ENCODE measurements at regions not wholly inside any gene's neighbourhood (a gene's known extent, or its start where the extent isn't known, plus 50 kb on each side); places are given as distances from the start of the nearest gene placed in this dataset.

GRCh38 chr12:75964150-75964549 is 67.4 kb downstream of the PHLDA1 start:
- TF ChIP-seq RXRA (IDR thresholded peaks at IDR 0.05) (no peak), REST (IDR thresholded peaks at IDR 0.05) (no peak), FOXA1 (IDR thresholded peaks at IDR 0.05) (no peak), NR2F2 (IDR thresholded peaks at IDR 0.05) (no peak), RAD21 (IDR thresholded peaks at IDR 0.05) (no peak)
- DNase-seq (ENCODE audit: low spot score), result no peak
- H3K4me1 ChIP-seq (ENCODE audit: control insufficient read depth in 4 of 4, insufficient read depth in 4 of 4, low read length in 3 of 4), result peaks cover 0 to 6% (median 2%) of the 10 kb centered on the region in 4 donors
- 73% methylated on average over 1 of the region's 1 CpG for WGBS
- H3K36me3 ChIP-seq (ENCODE audit: control insufficient read depth in 4 of 4, insufficient read depth in 3 of 4, low read depth in 1 of 4, low read length in 3 of 4), result no peaks in the 10 kb centered on the region
- no peak overlapping the region for H3K9ac ChIP-seq (ENCODE audit: low read depth in 1 of 2, low read length in 2 of 2)
- H3K9me3 ChIP-seq (ENCODE audit: control insufficient read depth in 4 of 4, low read length in 3 of 4), result no peaks in the 10 kb centered on the region
- no peak overlapping the region for H3K4me3 ChIP-seq (ENCODE audit: low read depth in 1 of 3, low read length in 3 of 3)
- no peaks in the 10 kb centered on the region for H3K27me3 ChIP-seq (ENCODE audit: control insufficient read depth in 4 of 4, insufficient read depth in 4 of 4, low read length in 3 of 4)
- no peak overlapping the region for H3K27ac ChIP-seq (ENCODE audit: low read depth in 1 of 2, low read length in 2 of 2)

GRCh38 chr12:75961878-75962277 is 69.7 kb downstream of the PHLDA1 start:
- H3K9ac ChIP-seq (ENCODE audit: low read depth in 1 of 2, low read length in 2 of 2), result no peak overlapping the region
- H3K36me3 ChIP-seq (ENCODE audit: control insufficient read depth in 4 of 4, insufficient read depth in 3 of 4, low read depth in 1 of 4, low read length in 3 of 4), result no peaks in the 10 kb centered on the region
- no peaks in the 10 kb centered on the region for H3K27me3 ChIP-seq (ENCODE audit: control insufficient read depth in 4 of 4, insufficient read depth in 4 of 4, low read length in 3 of 4)
- H3K4me3 ChIP-seq (ENCODE audit: low read depth in 1 of 3, low read length in 3 of 3), result no peak overlapping the region
- peaks cover 0 to 6% (median 2%) of the 10 kb centered on the region in 4 donors for H3K4me1 ChIP-seq (ENCODE audit: control insufficient read depth in 4 of 4, insufficient read depth in 4 of 4, low read length in 3 of 4)
- TF ChIP-seq EGR1 (IDR thresholded peaks at IDR 0.05; ENCODE audit: low read depth in 2 of 2) (no peak), YY1 (IDR thresholded peaks at IDR 0.05) (no peak), NR2F2 (IDR thresholded peaks at IDR 0.05) (no peak), CTCF (IDR thresholded peaks at IDR 0.05; ENCODE audit: low read depth, low read length, missing input control) (no peak), REST (IDR thresholded peaks at IDR 0.05) (no peak), GABPA (IDR thresholded peaks at IDR 0.05 in 1 of 2, conservative IDR thresholded peaks at IDR 0.05 in 1 of 2) (no peak), JUND (IDR thresholded peaks at IDR 0.05) (no peak), FOXA2 (IDR thresholded peaks at IDR 0.05) (no peak), RAD21 (IDR thresholded peaks at IDR 0.05) (no peak), SP1 (IDR thresholded peaks at IDR 0.05) (no peak), FOXA1 (IDR thresholded peaks at IDR 0.05) (no peak), TAF1 (conservative IDR thresholded peaks at IDR 0.05) (no peak), MAX (IDR thresholded peaks at IDR 0.05) (no peak), ATF3 (IDR thresholded peaks at IDR 0.05) (no peak), HNF4A (conservative IDR thresholded peaks at IDR 0.05) (no peak), RXRA (IDR thresholded peaks at IDR 0.05) (no peak), ZBTB33 (IDR thresholded peaks at IDR 0.05) (no peak), HNF4G (IDR thresholded peaks at IDR 0.05) (no peak)
- H3K9me3 ChIP-seq (ENCODE audit: control insufficient read depth in 4 of 4, low read length in 3 of 4), result no peaks in the 10 kb centered on the region
- 93% methylated on average over 4 of the region's 4 CpGs for WGBS
- DNase-seq (ENCODE audit: low spot score), result no peak
- H3K27ac ChIP-seq (ENCODE audit: low read depth in 1 of 2, low read length in 2 of 2), result no peak overlapping the region

All from liver (tissue), 8 donors.